GM18858 (cell line): ENCODE measurements at regions not wholly inside any gene's neighbourhood (a gene's known extent, or its start where the extent isn't known, plus 50 kb on each side); places are given as distances from the start of the nearest gene placed in this dataset.
"Not testable (repeated sequence)": the region's sequence is repeated elsewhere in the genome, so short reads cannot be mapped to it uniquely, and the experiment has no call there.

Experiments used
- ATAC-seq: cut with Tn5 transposase; IDR thresholded peaks from one replicate; pipeline ENCODE4 v1.9.1; 2021; ENCODE audit not compliant: unreplicated experiment

DNA sequence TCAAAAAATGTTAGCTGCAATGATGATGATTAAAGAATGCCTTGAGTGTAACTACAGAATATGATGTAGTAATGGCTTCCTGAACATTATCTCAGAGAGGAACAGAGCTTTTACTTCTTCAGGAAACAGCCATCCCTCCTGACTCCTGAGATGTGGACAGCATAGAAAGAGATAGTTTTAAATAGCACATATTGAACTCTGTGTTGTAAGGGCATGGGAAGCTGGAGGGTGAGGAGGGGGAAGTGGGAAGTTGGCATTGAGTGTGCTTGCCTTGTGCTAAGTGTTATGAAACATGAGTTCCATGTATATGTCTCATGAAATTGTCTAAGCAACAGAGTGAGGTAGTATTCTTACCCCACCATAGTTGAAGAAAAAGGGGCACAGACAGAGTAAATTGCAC, 161.5 kb upstream of the SLC28A3 start:
- no peak for ATAC-seq

GRCh38 chr9:84504360-84504759, 163.8 kb upstream of the SLC28A3 start:
- no peak for ATAC-seq

DNA sequence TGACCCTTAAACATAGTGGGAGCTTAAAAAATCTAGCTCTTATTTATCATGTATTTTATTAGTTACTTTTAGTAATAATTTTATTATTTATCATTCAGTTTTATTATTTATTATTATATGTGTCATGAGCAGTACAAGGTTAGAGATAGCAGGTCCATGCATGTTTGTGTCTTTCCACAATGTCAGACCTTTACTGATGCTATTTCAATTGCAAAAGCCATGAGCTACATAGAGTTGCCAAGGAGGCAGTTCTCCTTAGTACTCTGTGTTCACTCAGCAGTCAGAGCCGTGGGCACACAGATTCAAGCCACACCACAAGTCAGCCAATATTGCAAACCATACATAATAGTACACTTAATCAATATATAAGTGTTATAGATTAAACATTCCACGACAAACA, 157.9 kb upstream of the NTRK2 start:
- no peak for ATAC-seq

- ATAC-seq = no peak
These were observed 157.0 kb upstream of the NTRK2 start for GRCh38 chr9:84512493-84512892.

DNA sequence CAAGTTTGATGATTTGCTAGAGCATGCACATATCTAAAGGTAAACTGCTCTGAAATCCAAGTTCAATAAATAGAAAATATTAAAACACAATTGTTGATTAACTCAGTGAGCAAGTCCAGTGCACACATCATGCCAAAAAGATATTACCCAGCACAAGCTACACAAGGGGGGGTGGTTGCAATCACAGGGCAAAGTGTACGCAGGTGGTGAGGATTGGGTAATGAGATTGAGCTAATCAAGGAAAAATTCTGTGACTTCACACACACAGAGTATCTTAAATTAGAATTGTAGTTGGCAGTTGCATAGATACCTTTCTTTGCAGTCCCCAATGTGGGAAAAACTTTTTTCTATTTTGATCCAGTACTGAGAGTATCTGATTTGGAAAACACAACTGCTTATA, 156.1 kb upstream of the NTRK2 start:
- no peak for ATAC-seq

GRCh38 chr9:84513979-84514378, 155.6 kb upstream of the NTRK2 start:
- no peak for ATAC-seq

- ATAC-seq = no peak
These were observed 155.1 kb upstream of the NTRK2 start for GRCh38 chr9:84514421-84514820.

DNA sequence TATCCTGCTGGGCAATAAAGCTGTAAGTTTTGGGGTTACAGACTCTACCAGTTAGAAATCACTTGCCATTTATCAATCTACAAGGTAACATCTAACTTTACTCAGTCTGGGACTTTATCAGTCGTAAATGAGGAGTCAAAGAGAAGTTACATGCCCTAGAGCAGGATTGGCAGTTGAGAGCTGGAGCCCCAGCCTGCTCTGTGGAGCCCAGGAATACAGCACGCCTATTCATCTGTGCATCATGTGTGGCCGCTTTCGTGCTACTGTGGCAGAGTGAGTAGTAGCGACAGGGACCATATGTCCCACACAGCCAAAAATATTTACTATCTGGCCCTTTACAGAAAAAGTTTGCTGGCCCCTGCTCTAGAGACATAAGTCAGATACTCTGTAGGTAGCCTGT, 152.5 kb upstream of the NTRK2 start:
- ATAC-seq = no peak

- ATAC-seq = no peak
These were observed 150.1 kb upstream of the NTRK2 start for GRCh38 chr9:84519413-84519812.

- no peak for ATAC-seq
These were observed 148.3 kb upstream of the NTRK2 start for GRCh38 chr9:84521208-84521607.

- ATAC-seq = not testable (repeated sequence)
These were observed 143.3 kb upstream of the NTRK2 start for GRCh38 chr9:84526211-84526610.

DNA sequence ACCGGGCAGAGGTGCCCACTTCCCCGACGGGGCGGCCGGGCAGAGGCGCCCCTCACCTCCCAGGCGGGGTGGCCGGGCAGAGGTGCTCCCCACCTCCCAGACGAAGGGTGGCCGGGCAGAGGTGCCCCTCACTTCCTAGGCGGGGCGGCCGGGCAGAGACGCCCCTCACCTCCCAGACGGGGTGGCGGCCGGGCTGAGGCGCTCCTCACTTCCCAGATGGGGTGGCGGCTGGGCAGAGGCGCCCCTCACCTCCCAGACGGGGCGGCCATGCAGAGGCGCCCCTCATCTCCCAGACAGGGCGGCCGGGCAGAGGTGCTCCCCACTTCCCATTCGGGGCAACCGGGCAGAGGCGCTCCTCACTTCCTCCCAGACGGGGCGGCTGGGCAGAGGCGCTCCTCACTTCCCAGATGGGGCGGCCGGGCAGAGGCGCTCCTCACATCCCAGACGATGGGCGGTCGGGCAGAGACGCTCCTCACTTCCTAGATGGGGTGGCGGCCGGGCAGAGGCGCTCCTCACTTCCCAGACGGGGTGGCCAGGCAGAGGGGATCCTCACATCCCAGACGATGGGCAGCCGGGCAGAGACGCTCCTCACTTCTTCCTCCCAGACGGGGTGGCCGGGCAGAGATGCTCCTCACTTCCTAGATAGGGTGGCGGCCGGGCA, 142.3 kb upstream of the NTRK2 start:
- ATAC-seq = not testable (repeated sequence)

- not testable (repeated sequence) for ATAC-seq
These were observed 133.6 kb upstream of the NTRK2 start for GRCh38 chr9:84535973-84536372.

- ATAC-seq = no peak
These were observed 130.7 kb upstream of the NTRK2 start for GRCh38 chr9:84538879-84539278.

- no peak for ATAC-seq
These were observed 127.0 kb upstream of the NTRK2 start for GRCh38 chr9:84542554-84542953.

- no peak for ATAC-seq
These were observed 115.4 kb upstream of the NTRK2 start for GRCh38 chr9:84554069-84554664.

DNA sequence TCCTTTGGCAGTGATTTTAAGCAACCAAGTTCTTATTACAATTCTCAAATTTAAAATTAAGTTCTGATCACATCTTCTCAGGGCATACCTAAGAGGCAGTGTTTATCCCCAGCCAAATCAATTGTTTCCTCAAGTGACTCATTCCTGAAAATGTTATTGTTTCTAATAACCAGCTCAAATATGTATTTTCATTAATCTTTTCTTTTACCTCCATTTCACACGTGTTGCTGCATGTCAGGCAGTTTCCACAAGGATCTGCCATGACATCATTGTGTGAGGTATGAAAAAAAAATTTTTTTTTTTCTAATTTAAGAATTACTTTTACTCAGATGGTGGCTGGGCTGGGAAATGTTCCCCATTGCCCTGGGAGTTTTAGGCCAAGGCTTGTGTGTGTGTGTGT, 113.0 kb upstream of the NTRK2 start:
- ATAC-seq = no peak

DNA sequence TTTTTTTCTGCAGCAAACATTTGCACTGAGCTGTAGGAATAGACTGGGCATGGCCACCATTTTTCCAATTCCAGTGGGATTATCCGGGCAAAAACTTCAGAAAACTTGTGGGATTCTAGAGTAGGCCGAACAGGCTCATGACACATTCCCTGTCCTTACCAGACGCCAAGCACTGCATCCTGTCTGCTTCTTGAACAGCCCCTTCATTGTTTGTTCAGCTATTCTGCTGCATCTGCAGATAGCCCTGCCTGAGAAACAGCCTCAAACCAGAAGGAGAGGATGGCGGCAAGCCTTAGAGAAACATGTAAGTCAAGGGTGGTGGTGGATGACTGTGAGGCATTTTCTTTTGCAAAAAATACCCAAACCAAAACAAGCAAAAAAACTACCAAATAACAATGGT, 111.8 kb upstream of the NTRK2 start:
- ATAC-seq = no peak

DNA sequence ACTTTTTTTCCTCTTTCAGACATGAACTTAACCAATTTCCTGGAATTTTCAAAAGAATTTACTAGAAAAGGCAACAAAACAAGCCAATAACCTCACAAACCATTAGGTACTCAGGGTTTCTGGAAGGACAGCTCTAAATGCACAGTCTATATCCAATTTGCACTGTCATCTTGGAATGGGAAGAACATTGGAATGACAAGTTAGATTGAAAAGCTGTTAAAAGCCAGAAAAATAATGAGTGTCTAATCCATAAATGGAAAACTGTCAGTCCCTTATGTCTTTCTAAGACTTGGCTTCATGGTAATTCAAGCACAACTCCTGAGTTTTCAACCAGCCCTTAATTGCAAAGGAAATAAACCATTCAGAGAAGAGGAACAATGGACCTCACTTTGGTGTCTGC, 105.8 kb upstream of the NTRK2 start:
- ATAC-seq = no peak

GRCh38 chr9:84567805-84568204, 101.7 kb upstream of the NTRK2 start:
- no peak for ATAC-seq

DNA sequence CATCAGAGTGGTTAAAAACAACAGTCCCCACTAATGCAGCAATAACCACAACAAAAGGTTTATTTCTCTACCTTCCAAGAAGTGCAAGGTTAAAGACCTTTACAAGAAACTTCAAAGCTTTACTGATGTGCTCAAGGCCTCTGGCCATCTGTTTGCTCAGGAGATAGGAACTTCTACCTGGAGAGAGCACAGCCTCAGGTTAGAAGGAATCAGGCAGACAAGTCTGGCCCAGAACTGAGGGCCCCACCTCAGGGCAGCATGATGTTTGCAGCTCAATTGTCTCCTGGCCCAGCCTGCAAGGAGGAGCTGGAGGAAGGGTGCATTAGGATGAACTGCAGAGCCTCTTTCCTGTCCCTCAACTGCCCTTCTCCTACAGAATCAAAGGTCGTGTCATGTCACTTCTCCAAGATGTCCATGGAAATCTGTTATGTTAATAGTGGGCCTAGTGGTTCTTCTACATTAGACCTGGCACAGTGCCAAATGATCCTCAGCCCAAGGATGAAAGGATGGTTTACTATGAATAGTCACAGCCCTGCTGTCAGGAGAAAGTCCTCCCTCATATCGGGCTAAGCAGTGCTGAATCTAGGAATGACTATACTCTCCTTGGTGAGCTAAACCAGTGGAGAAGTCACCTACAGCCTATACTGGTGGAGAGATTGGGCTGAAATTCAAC, 98.9 kb upstream of the NTRK2 start:
- ATAC-seq = no peak

DNA sequence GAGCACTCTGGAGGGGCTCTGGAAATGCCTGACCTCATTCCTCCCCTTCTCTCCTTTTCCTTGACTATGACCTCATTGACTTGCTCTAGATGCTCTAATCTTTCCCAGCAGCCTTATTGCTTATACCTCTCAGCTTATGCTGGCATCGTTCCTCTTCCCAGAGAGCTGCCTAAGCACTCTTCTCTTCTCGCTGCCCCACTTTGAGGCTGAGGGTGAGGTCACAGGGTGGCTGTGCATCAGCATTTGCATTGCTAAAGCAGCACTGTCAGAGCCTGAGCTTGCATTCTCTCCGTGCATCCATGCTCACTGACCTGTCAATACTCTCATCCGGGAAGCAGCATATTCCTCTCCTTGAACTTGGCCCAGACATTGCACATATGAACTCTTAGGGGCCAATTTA, 96.4 kb upstream of the NTRK2 start:
- no peak for ATAC-seq

DNA sequence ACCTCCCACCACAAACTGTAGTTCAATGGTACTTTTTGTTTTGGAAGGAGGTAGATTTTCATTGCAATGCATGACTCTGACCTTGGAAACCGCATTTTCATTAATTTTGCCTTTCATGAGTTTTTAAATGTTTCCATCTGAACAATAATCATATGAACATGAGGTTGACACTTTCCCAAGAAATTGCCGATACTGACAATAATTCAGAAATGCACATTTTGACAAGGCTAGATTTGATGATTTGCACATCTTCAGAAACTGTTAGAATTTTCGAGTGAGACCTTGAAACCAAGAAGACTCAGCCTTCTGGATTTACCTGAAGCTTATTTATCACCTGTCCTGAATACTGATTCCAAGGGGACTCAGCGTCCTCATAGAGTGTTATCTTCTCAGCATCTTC, 93.8 kb upstream of the NTRK2 start:
- ATAC-seq = no peak
